ENCODE measurements at regions not wholly inside any gene's neighbourhood (a gene's known extent, or its start where the extent isn't known, plus 50 kb on each side); places are given as distances from the start of the nearest gene placed in this dataset.

- H4K20me1 ChIP-seq (replicated peaks; ENCODE audit: insufficient read depth): no peaks in the 10 kb centered on the region; the same call in 1 of the 2 replicates
- Mint-ChIP-seq H3K27me3 (ENCODE audit: insufficient read depth, low read depth, poor library complexity) (peaks cover 30% of the 10 kb centered on the region), H3K27ac (no peak overlapping the region), H3K36me3 (ENCODE audit: low read depth) (no peaks in the 10 kb centered on the region), H3K4me3 (no peak overlapping the region), H3K4me1 (peaks cover 8% of the 10 kb centered on the region), H3K9me3 (no peaks in the 10 kb centered on the region; the same call in 2 of the 3 replicates)
- H3K4me2 ChIP-seq: no peak overlapping the region
- no peaks in the 10 kb centered on the region; the same call in 1 of the 2 replicates for H3K4me1 ChIP-seq (ENCODE audit: insufficient read depth)
- no peak overlapping the region for H3K4me3 ChIP-seq
- ATAC-seq: no peak
- no peak for DNase-seq (ENCODE audit: low spot score)
- no peaks in the 10 kb centered on the region for H3K9me2 ChIP-seq (ENCODE audit: insufficient read depth)
- no peak overlapping the region for H3K27ac ChIP-seq (ENCODE audit: low read depth)
- H3K36me3 ChIP-seq (ENCODE audit: insufficient read depth): no peaks in the 10 kb centered on the region
- H3K27me3 ChIP-seq (ENCODE audit: insufficient read depth): peaks cover 55% of the 10 kb centered on the region
- H2AFZ ChIP-seq: no peak overlapping the region
- no peaks in the 10 kb centered on the region for H3F3A ChIP-seq (replicated peaks; ENCODE audit: low read depth)
- no peaks in the 10 kb centered on the region for H3K79me2 ChIP-seq (replicated peaks; ENCODE audit: insufficient read depth)
- TF ChIP-seq STAT1 (IDR thresholded peaks at IDR 0.05; ENCODE audit: unreplicated experiment) (no peak), ZNF114 (CRISPR knock-in tag; IDR thresholded peaks at IDR 0.05) (no peak), CREB1 (CRISPR knock-in tag; IDR thresholded peaks at IDR 0.05; ENCODE audit: low read depth) (no peak), NANOG (IDR thresholded peaks at IDR 0.05; ENCODE audit: borderline replicate concordance) (no peak), REST (IDR thresholded peaks at IDR 0.05; ENCODE audit: unreplicated experiment) (no peak), POLR2AphosphoS5 (IDR thresholded peaks at IDR 0.05; ENCODE audit: low read depth) (no peak), JUNB (IDR thresholded peaks at IDR 0.05; ENCODE audit: unreplicated experiment) (no peak), EZH2phosphoT487 (IDR thresholded peaks at IDR 0.05; ENCODE audit: unreplicated experiment) (no peak), ETS1 (IDR thresholded peaks at IDR 0.05) (no peak), CTCF (conservative IDR thresholded peaks at IDR 0.05; ENCODE audit: low read depth in 2 of 2) (no peak), EZH2 (IDR thresholded peaks at IDR 0.05; ENCODE audit: low read depth, unreplicated experiment) (no peak), ZNF331 (CRISPR knock-in tag; IDR thresholded peaks at IDR 0.05; ENCODE audit: low read depth) (no peak)
- TF ChIP-seq, protein P1, sequence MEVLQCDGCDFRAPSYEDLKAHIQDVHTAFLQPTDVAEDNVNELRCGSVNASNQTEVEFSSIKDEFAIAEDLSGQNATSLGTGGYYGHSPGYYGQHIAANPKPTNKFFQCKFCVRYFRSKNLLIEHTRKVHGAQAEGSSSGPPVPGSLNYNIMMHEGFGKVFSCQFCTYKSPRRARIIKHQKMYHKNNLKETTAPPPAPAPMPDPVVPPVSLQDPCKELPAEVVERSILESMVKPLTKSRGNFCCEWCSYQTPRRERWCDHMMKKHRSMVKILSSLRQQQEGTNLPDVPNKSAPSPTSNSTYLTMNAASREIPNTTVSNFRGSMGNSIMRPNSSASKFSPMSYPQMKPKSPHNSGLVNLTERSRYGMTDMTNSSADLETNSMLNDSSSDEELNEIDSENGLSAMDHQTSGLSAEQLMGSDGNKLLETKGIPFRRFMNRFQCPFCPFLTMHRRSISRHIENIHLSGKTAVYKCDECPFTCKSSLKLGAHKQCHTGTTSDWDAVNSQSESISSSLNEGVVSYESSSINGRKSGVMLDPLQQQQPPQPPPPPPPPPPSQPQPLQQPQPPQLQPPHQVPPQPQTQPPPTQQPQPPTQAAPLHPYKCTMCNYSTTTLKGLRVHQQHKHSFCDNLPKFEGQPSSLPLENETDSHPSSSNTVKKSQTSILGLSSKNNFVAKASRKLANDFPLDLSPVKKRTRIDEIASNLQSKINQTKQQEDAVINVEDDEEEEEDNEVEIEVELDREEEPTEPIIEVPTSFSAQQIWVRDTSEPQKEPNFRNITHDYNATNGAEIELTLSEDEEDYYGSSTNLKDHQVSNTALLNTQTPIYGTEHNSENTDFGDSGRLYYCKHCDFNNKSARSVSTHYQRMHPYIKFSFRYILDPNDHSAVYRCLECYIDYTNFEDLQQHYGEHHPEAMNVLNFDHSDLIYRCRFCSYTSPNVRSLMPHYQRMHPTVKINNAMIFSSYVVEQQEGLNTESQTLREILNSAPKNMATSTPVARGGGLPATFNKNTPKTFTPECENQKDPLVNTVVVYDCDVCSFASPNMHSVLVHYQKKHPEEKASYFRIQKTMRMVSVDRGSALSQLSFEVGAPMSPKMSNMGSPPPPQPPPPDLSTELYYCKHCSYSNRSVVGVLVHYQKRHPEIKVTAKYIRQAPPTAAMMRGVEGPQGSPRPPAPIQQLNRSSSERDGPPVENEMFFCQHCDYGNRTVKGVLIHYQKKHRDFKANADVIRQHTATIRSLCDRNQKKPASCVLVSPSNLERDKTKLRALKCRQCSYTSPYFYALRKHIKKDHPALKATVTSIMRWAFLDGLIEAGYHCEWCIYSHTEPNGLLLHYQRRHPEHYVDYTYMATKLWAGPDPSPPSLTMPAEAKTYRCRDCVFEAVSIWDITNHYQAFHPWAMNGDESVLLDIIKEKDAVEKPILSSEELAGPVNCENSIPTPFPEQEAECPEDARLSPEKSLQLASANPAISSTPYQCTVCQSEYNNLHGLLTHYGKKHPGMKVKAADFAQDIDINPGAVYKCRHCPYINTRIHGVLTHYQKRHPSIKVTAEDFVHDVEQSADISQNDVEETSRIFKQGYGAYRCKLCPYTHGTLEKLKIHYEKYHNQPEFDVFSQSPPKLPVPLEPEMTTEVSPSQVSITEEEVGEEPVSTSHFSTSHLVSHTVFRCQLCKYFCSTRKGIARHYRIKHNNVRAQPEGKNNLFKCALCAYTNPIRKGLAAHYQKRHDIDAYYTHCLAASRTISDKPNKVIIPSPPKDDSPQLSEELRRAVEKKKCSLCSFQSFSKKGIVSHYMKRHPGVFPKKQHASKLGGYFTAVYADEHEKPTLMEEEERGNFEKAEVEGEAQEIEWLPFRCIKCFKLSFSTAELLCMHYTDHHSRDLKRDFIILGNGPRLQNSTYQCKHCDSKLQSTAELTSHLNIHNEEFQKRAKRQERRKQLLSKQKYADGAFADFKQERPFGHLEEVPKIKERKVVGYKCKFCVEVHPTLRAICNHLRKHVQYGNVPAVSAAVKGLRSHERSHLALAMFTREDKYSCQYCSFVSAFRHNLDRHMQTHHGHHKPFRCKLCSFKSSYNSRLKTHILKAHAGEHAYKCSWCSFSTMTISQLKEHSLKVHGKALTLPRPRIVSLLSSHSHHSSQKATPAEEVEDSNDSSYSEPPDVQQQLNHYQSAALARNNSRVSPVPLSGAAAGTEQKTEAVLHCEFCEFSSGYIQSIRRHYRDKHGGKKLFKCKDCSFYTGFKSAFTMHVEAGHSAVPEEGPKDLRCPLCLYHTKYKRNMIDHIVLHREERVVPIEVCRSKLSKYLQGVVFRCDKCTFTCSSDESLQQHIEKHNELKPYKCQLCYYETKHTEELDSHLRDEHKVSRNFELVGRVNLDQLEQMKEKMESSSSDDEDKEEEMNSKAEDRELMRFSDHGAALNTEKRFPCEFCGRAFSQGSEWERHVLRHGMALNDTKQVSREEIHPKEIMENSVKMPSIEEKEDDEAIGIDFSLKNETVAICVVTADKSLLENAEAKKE (CRISPR knock-in tag; IDR thresholded peaks at IDR 0.05): no peak
These were observed 2124.4 kb upstream of the PCDH20 start for GRCh38 chr13:63540061-63540460.

Measured in GM23338 (cell line).